CD4-positive, alpha-beta T cell treated with Interleukin-4 for 1 hour (primary cell): ENCODE measurements at regions not wholly inside any gene's neighbourhood (a gene's known extent, or its start where the extent isn't known, plus 50 kb on each side); places are given as distances from the start of the nearest gene placed in this dataset.
"Not testable (repeated sequence)": the region's sequence is repeated elsewhere in the genome, so short reads cannot be mapped to it uniquely, and the experiment has no call there.

Experiments
- DNase-seq, 2 donors: peaks; one replicate each; pipeline ENCODE4 v3.0.0-alpha.2; 2020 to 2022

DNA sequence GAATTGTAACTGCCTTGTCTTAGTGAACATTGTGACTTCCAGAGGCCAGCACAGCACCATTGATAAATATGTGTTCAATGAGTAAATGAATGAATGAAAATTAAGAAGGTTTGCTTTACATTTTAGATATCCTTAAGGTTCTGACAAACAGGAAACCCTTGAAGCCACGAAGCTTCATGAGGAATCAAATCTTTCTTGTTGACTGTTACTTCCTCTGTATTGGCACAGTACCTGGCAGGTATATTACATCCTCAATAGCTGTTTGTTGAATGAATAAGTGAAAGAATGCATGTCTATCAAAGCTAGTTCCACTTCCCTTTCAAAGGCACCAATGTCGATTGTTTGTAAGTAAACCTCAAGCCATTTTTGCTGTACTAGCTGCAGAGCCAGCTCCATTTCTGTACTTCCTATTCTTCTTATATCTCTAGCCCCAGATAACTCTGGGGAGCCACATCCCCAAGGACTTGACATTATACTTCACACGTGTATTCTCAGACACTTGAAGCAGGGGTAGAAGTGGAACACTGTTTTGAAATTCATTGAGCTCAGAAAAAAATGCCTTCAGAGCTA lies 140.3 kb upstream of the RAG2 start:
- DNase-seq = no peak

DNA sequence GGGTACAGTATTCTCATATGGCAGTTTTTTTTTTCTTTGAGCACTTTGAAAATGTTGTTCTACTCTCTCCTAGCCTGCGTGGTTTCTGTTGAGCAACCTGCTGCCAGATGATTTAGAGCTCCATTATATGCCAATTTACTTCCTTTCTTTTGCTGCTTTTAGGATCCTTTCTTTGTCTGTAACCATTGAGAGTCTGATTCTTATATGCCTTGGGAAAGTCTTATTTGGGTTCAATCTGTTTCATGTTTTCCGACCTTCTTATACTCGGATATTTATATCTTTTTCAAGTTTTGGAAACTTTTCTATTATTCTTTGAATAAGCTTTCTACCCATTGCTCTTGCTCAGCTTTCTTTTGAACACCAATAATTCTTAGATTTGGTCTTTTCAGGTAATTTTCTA lies 138.1 kb upstream of the RAG2 start:
- DNase-seq = no peak

DNA sequence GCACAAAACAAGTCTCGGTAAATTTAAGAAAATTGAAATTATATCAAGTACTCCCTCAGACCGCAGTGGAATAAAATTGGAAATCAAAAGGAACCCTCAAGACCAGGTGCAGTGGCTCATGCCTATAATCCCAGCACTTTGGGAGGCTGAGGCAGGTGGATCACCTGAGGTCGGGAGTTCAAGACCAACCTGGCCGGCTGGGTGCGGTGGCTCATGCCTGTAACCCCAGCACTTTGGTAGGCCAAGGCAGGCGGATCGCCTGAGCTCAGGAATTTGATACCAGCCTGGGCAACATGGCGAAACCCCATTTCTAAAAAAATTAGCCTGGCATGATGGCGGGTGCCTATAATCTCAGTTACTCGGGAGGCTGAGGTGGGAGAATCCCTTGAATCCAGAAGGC lies 135.7 kb upstream of the RAG2 start:
- not testable (repeated sequence) for DNase-seq

DNA sequence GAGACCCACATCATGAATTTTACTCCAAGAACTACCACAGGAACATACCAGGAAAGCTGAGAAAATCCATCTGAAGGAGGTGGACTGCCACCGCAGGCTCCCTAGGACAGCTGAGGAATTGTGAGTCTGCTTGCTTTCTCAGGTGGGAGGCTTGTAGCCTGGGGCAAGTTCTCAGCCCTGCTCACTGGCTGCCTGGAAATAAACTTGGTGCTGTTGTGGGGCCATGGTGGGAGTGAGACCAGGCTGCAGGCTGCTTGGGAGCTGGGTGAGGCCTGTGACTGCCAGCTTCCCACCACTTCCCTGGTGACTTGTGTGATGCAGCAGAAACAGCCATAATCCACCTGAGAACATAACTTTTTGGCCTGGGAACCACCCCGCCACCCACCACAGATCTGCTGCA lies 132.7 kb upstream of the RAG2 start:
- no peak for DNase-seq

DNA sequence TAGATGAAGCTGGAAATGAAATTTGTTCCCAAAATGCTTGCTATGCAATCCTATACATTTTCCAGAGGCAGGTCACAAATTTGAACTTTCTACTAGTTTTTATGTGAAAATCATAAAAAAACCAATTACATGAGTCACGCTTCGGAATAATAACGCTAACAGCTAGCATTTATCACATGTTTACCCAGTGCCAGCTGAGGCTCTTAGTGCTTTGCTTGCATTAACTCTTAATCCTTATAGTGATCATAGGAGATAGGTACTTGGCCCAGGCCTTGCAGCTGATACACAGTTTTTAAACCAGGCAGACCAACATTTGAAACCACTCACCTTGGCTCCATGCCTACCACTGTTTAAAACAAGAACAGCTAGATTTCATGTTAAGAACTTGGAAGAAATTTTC lies 131.8 kb upstream of the RAG2 start:
- DNase-seq = no peak

DNA sequence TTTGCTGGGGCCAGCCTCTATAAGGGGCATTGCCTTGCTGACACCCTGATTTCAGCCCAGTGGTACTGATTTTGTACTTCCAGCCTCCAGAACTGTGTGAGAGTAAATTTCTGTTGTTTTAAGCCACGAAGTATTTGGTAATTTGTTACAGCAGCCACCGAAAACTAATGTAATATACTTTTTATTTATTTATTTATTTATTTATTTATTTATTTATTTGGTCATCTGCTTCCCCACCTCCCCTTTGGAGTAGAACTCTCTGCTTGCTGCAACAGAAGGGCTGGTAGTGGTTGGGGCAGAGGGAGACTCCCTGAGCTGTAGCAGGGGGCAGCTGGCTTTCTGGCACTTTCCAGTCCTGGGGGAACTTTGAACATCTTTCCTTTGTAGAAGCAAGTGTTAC lies 128.4 kb upstream of the RAG2 start:
- no peak for DNase-seq

DNA sequence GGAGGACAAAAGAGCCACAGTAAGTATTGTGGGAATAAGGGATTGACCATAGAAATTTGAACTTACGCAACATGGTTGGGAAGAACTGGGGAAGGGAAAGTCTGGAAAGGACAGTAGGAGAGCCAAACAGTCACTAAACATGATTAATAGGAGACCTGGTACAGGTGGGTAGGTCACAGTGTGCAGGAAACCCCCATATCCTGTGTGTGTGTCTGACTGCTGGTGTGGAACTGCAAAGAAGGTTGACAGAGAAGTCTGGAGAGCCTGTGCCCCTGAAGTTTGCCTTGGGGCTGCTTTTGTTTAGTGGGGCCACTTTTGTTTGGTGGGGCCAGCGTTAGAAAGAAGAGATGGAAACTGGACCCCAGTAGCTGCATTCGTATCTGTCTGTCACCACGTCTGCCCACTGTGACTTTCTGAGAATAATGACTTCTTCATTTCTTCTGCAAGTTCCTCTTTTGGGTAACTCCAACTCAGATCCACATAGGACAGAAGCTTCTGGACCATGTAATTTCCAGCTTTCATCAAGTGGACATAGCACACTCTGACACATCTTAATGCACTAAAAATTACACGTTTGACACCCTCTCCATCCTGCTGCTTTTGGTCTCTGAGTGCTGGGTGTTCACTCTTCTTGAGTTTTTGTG lies 126.8 kb upstream of the RAG2 start:
- DNase-seq = no peak

DNA sequence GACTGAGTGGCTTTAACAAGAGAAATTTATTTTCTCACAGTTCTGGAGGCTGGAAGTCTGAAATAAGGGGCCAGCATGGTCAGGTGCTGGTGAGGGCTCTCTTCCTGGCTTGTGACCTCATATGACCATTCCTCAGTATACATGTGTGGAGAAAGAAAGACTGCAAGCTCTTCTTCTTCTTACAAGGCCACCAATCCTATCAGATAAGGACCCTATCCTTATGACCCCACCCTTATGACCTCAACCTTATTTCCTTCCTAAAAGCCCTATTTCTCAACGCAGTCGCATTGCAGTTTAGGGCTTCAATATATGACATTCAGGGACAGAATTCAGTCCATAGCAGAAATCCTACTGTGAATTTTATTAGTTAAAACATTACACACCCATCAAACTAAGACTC lies 124.4 kb upstream of the RAG2 start:
- DNase-seq = no peak

DNA sequence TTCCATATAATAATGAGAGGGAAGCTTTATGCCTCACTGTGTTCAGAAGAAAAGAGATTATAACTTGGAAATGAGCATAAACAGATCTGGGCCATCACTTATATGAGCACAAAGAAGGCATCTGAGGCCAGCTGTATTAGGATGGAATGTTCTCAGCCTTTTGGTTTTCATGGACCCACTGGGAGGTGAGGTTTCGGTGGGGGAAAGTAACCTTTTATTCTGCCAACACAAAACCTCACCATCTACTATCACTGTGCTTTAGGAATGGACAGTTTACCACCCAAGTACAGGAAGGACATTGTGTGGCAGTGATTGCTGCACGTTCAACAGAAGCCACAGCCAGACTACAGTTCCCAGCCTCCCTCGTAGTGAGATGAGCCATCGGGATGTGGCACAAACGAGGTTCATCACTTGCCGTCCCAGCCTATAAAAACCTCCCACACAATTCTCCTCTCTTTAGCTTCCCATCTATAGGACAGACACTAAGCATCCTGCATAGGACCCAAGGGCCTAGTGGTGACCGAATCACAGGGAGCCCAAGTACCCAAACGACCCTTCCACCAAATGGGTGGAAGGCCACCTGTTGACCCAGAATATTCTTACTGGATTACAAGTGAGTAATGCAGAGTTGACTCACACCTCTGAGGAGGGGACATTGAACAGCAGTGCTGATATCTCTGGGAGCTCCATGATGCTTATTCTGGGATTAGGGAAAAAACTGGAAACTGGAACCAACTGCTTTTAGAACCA lies 121.5 kb upstream of the RAG2 start:
- DNase-seq = no peak

DNA sequence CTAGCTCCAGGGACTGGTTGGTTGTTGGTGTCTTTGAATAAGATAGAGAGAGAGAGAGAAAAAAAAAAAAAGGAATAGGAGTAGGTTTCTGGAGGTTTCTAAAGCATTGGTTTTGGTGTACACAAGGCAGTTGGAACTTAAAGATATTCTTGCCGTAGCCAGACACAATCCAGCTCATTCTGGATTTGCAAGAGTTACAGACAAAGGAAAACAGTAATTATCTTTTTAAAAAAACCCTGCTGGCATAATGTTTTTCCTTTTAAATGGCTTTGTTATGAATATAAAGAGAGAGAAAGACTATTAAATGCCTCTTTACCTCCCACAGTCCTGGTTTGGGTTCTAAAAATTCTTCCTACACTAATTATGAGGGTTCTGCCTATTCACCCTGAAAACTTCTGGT lies 120.4 kb upstream of the RAG2 start:
- no peak for DNase-seq

DNA sequence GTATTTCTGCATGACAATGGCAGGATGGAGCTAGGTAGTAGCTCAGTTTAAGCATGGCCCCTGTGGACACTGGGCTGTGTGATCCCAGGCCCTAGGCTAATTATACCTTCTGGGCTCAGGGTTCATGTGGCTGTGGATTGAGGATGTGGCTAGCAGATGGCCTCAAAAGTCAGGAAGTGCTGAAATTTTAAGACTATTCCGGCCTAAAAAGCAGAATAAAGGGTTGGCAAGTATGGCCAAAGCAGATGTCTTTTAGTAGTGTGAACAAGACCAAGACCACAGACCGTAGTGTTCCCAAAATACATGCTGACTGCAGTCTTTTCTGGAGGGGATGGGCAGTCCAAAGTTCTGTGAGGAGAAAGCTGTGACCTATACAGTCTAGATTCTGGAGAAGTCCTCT lies 115.7 kb upstream of the RAG2 start:
- no peak for DNase-seq

DNA sequence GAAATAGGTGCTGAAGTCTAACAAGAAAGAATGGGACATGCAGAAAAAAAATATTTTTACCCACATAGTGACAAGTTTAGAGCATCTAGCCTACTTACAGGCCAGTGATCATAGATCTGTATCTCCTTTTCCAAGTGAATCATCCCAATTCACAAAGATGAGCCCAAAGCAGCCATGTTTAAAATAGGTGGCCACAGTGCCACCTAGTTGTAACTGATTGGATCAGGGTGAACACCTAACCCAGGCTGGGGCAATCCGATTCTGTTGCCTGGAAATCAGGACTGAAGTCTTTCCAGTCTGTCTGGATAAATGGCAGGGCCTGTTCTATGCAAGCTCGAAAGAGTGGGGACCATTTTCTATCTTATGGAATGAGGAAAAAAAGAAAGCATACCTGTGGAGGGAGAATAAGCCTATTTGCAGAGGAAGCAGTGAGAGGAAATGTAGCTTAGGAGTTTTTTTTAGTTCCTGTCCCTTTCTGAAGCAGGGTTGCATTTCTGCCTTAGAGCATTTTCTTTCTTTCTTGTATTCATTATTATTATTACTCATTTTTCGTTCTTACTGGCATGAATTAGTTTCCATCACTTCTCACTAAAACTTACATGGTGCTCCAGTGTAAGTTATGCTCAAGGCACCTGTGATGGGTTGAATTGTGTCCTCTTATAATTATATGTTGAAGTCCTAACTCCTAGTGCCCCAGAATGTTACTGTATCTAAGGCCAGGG lies 113.2 kb upstream of the RAG2 start:
- DNase-seq = no peak
